ENCODE measurements at regions not wholly inside any gene's neighbourhood (a gene's known extent, or its start where the extent isn't known, plus 50 kb on each side); places are given as distances from the start of the nearest gene placed in this dataset.

DNA sequence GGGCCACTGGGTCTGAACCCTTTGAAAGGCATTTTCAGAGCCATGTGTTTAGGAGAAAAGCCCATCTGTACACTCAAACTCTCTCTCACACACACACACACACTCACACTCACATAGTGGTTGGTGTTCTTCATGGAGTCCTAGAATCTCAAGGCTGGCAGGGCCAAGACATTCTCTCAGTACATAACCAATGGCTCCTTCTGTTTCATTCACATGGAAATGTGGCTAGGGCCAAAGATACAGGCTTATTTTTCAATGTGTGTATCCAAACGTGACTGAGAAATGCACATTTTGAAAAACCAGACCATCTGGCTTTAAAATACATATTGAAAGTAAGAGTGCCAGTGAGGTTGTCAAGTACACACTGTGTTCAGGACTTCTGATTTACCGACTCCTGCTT lies 59.0 kb upstream of the SALL1 start:
- no peak for DNase-seq

- DNase-seq = peak; percentile 20
These were observed 50.5 kb upstream of the SALL1 start for GRCh38 chr16:51201604-51202003.

Data from DMS53 (cell line).